HG03060 (cell line): ENCODE measurements at regions not wholly inside any gene's neighbourhood (a gene's known extent, or its start where the extent isn't known, plus 50 kb on each side); places are given as distances from the start of the nearest gene placed in this dataset.
"Not testable (repeated sequence)": the region's sequence is repeated elsewhere in the genome, so short reads cannot be mapped to it uniquely, and the experiment has no call there.

ENCODE experiments used
- ATAC-seq: cut with Tn5 transposase; IDR thresholded peaks from one replicate; pipeline ENCODE4 v1.9.1; 2021; ENCODE audit warnings: low read depth, moderate number of reproducible peaks; ENCODE audit not compliant: unreplicated experiment

DNA sequence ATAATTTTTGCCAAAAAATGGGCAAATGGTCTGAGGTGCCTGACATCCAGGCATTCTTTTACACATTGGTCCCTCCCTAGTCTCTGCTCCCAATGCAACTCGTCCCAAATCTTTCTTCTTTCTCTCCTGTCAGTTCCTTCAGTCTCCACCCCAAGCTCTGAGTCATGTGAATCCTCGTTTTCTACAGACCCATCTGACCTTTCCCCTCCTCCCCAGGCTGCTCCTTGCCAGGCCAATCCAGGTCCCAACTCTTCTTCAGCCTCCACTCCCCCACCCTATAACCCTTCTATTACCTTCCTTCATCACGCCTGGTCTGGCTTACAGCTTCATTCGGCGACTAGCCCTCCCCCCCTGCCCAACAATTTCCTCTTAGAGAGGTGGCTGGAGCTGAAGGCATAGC, 55.3 kb downstream of the BBS10 start:
- not testable (repeated sequence) for ATAC-seq

DNA sequence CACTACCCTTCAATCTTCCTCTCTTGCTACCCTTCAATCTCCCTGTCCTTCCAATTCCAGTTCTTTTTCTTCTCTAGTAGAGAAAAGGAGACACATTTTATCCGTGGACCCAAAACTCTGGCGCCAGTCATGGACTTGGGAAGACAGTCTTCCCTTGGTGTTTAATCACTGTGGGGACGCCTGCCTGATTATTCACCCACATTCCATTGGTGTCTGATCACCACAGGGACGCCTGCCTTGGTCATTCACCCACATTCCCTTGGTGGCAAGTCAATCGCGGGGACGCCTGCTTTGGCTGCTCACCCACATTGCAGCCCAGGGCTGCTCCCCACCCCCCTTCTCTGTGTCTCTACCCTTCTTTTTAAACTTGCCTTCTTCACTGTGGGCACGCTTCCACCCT, 55.9 kb downstream of the BBS10 start:
- ATAC-seq = not testable (repeated sequence)

DNA sequence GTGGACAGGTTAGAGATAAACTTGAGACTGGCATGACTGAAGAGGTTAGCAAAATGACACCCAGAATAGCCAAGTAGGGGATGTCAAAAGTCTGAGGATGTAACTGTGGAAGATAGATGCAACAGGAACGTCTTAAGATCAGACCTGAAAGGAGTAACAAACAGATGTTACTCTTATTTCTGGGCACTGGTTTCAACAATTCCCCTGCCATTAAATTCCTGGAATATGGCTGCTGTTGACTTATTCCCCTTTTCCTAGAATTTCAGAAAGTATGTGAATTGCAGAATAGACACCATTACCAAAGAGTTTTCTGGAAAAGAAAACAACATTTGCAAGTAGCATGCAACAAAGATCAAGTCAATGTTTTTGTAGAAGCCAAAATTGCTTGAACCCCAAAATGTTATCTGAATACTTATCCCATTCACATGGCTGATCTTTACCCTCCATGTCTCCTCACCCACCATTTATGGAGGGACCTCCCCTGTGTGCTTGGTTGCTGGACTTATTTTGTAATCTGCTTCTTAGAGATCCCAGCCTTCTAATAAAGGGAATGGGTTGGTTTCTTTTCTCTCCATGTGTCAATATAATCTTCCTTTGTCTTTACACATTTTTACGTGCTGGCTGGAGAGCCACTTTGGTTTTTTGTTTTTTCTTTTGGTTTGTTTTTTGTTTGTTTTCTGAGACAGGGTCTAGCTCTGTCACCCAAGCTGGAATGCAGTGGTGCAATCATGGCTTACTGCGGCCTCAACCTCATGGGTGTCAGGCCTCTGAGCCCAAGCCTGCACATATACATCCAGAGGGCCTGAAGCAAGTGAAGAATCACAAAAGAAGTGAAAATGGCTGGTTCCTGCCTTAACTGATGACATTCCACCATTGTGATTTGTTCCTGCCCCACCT, 57.0 kb downstream of the BBS10 start:
- ATAC-seq = no peak

DNA sequence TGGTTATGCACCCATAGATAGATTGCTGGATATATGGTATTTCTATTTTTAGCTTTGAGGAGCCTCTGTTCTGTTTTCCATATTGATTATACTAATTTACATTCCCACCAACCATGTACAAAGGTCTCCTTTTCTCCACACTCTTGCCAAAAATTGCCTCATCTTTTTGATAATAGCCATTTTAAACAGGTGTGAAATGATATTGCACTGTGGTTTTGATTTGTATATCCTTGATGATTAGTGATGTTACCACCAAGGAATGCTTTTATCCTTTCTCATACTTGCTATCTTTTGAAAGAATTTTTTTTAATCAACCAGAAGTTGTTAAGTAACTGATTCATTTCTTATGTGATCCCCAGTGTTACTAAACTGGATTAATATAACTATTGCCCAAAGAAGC, 60.0 kb downstream of the BBS10 start:
- ATAC-seq = no peak

DNA sequence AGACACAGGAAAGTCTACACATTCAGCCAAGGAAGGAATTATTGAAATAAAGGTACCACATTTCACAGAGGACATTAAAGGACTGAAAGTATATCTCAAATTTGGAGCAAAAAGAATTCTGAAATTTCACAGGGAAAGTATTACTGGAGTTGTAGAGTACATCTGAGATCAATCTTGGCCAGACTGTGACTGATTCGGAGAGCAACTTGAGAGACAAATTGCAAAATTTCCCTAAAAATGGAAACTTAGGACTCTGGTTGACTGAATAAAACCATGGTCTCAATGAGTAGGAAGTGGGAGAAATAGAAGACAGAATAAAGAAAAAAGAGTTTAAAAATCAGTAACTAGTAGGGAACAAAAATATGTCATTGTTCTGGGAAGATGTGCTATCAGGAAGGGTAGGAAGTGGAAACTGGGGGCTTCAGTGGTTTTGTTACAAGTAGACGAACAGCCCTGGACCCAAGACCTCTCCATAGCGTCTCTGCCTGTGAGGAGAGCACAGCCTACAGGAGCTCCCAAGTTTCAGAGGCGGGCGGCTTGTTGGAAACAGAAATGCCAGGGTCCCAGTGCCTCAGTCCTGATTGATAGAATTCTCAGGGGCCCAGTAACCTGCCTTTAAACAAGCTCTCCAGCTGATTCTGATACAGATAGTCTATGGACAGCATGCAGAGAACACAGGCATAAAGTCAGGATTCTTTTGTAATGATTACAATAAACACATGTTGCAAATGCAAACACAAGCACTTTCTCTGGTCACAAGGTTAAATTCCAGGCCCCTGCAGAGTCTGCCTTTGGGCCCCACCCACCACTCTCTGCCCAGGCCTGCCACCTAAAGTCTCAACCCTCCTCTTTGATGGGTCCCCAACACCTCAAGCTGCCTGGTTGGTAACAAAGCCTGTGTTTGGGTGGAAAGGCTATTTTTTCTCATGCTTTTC, 63.1 kb downstream of the BBS10 start:
- ATAC-seq = no peak

DNA sequence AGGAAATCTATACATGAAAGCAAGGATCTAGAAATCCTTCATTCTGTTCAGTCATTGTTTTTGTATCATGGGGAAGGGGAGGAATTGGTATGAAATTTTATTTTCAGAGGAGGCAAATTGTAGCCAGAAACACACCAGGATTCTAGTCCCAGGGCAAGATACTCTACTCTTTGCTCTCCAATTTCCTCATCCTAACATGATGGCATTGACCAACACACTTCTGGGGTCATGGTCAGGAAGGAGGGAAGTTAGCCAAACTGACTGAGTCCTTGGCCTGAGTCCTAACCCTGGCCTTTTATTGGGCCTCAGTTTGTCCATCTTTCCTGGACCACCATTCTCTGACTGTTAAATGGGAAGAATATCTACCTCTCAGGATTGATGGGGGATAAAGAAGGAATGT, 65.5 kb downstream of the BBS10 start:
- ATAC-seq = no peak

DNA sequence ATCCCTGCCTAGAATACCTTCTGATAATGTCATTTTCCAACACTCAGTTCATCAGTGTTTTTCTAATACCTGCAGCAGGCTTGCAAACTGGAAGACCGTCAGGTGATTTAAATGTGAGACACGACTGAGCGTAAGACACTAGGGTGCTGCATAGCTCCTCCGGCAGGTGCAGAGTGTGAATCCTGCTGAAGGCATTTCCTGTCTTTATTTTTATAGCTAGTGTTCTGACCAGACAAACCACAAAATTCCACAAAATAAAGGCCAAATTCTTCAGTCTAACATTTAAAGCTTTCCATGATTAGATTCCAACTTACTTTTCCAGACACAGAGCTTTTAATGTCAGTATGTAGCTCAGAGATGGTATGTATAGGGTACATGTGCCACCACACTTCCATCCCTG, 70.7 kb downstream of the BBS10 start:
- ATAC-seq = no peak

DNA sequence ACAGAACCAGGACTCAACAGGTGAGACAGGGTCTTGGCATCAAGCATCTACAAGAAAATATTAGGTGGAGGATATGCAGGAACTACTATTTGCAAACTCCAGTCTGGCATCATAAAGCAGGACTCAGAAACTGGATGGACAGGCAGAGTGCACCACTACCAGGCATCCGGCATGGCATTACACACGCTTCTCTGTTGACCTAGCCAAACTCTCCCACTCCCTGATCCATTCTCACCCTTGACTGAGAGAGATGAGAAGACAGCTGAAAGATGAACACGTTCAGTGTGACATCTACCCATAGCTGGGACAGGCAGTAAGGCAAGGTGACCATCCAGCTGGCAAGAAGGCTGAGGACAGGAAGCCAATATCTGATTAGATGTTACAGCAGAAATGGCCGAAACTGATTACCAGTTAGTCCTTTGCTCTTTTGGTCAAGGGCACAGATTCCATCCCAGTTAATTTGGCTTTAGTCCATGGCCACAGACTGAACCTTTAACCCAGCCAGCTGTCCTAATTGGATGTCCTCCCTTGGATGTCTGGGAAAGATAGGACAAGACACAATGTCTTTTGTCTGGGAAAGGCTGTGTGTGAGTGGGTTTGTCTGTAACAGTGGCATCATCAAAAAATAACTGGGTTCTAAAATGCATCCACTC, 71.6 kb downstream of the BBS10 start:
- no peak for ATAC-seq

DNA sequence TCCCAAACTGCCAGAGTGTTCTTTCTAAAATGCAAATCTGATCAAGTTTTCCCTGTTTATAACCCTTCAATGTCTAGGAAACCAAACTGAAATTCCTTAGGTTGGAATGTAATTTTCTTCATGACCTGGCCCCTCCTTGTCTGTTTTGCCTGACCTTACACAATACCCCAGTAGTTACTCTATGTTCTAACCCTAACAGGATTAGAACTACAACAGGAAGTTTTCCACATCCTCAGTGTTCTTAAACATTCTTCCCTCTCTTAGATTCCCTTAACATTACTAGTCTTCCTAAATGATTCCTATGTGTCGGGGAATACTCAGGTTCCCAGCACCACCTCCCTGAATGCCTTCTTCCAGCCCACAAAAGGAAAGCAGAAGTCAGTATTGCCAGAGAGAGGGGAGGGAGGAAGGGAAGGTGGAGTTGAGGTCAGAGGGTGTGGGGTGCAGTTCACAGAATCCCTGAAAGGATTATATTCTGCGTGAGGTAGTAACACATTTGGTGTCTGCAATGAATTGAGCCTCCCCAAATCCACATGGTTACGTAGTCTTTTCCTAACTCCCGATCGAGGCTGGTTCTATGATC, 72.6 kb downstream of the BBS10 start:
- ATAC-seq = no peak

DNA sequence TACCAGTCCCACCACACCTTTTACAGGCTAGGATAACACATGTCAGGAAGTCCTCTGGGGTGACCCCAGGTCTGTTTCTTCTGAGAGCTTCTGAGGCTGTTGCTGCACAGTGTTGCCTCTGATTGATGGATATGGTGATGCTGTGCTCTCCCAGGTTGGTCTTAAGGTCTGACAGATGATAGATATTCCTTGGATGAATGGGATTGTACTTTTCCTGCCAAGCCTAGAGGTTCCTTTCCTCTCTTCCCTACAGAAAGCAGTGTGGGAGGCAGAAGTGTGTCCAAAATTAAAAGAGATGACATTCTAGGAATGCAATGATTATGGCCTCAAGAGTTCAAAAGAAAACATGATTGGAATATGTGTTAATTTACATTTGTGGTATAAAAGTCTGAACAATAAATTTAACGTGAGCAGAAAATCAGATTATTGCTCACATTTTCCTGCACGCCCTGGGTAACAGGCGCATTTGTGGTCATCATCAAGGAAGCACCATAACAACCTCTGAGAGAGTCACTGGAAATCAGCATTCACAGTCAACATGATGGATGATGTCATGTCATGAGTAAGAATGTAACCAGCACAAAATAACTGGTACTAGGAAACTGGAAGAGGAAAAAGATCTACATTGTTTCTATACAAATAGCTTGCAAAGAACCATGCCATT, 73.7 kb downstream of the BBS10 start:
- no peak for ATAC-seq

DNA sequence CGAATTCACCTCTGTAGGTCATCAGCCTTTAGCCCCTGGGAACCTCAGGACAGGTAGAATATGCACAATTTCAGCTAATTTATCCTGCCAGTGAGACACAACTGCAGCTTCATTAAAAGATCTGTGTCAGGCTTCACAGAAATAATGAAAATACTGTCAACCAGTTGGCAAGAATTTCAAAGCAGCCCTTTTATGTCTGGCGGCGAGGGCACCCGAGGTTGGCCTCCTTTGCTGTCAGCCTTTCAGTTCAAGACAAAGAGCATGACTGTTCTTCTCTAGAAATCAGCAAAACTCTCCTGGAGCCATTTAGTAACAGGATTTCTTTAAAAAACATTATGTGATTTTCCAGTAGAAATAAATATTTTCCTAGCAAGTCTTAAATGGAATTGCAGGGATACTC, 75.9 kb downstream of the BBS10 start:
- ATAC-seq = no peak

DNA sequence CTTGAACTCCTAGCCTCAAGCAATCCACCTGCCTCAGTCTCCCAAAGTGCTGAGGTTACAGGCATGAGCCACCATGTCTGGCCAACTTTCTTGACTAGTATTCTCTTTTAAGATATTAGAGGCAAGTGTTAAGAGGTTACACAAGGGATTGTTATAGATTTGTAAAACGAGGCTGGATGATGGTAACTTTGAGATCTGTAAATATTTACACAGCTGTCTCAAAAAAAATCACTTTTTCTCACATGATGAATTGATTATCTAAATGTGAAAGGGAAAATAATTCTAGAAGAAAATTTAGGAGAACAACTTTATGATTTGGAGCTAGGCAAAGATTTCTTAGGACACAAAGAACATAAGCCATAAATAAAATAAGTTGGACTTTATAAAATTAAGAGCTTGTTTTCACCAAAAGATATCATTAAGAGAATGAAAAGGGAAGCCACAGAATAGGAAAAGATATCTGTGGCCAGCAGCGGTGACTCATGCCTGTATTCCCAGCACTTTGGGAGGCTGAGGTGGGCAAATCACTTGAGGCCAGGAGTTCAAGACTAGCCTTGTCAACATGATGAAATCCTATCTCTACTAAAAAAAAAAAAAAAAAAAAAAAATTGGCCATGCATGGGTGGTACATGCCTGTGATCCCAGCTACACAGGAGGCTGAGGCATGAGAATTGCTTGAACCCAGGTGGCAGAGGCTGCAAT, 77.4 kb downstream of the BBS10 start:
- ATAC-seq = no peak

DNA sequence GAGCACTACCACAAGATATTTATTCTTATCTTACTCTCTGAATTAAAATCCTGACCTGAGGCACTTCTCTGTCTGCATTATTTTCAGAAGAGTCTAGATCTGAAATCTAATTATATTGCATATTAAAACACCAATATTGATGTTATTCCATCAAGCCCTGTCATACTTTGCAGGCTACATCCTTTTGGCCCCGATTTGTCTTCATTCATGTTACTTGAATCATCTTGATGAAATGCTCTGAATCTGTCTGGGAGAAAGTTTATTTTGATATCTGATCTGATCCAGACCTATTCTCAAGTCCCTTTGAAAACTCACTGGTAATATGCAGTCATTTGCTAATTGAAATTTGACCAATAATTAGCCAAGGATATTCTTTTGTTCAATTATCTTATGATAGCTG, 79.9 kb downstream of the BBS10 start:
- no peak for ATAC-seq

DNA sequence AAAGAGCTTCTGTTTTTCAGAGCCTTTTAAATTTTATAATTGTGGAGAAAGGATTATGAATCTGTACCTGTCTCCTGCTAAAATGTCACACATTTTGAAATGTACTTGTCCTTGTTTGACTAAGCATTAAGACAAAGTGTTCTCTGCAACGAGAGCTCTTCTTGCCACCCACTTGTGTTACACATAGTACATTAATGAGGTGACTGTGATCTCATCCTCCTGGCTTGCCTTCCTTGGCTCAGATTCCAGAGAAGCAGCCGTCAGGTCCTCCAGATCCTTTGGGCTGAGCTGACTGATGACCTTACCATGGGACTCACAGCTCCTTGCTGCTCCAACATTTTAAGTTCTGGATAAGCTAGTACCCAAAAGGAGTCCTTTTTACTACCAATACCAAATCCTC, 81.4 kb downstream of the BBS10 start:
- ATAC-seq = no peak

DNA sequence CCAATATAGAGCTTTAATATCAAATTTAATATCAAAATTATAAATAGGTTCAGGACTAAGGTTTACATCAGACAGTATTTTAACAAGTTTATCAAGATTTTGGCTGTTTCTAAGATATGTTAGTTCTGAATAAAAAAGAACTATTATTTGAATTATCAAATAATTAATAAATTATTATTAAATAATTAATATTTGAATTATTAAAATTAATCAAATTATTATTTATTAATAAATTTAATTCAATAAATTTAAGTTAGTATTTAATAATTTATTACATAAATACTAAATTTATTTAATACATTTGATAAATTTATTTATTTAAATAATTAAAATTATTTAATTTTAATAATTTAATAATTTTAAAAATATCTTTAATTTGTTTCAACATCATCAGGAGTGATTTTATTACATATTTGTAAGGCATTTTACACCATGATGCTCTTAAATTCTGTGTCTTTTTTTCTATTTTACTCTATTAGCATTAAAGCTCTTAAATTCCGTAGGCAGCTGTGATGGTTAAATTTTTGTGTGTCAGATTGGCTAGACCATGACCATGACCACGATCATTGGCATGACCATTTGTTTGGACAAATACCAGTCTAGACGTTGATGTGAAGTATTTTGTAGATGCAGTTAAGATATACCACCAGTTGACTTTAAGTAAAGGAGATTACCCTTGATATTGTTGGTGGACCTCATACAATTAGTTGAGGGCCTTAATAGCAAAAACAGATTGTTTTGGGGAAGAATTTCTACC, 82.6 kb downstream of the BBS10 start:
- ATAC-seq = no peak

DNA sequence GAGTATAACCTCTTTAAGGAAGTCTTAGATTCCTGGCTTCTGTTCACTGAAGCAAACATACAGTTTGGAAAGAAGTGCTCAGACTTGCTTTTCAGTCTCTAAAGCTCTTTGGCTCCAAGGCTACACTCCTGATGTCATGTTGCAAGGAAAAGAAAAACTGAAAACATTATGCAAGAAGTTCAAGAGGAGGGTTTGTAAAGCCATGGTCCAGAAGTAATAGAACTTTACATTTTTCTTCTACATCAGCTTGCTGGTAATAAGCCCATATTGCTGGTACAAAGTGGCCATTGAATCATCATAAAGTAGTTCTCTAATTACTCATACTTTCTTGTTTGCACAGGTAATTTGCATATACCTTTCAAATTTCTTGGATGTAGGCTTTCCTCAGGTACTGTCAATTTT, 83.6 kb downstream of the BBS10 start:
- no peak for ATAC-seq

DNA sequence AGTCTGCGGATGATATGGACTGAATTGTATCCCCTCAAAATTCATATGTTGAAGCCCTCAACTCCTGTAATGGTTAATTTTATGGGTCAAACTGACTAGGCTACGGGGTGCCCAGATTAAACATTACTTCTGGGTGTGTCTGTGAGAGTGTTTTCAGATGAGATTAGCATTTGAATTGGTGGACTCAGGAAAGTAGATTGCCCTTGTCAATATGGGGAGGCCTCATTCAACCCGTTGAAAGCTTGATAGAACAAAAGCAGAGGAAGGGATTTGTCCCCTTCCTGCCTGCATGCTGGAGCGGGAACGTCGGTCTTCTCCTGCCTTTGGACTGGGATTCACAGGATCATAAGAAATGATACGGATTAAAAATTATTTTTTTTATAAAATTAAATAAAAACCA, 84.5 kb downstream of the BBS10 start:
- ATAC-seq = no peak

DNA sequence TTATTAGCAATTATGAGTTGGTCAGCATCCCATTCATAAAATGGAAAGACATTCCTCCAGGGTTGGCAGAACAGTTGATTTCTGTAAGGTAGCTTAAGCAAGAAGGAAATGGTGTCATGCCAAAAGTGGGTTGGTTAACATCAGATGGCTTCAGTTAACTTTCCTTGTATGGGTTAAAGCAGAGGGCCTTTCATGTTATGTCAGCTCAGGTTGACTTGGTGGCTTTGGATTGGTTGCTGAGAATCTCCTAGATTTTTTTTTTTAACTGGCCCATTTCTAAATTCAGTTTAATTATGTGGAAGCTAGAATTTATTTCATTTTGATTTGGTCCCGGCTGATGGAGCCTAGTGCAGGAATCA, 87.8 kb downstream of the BBS10 start:
- ATAC-seq = no peak
